ENCODE measurements at regions not wholly inside any gene's neighbourhood (a gene's known extent, or its start where the extent isn't known, plus 50 kb on each side); places are given as distances from the start of the nearest gene placed in this dataset.

DNA sequence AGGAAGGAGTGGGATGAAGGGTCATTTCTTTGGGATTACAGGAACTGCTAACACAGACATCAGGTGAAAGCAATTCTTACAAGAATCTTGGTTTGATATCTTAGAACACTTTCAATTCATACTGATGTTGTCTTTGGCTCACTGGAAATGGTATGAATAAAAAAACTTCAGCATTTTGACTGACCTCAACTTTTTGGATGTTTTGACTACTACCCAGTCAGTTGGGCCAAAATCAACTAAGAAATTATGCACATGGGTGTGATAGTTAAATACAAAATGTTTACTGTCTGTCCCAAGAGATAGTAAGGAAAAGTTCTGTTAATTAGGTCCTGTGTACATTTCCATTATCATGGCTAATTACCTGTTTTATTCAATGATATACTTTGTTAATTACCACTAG lies 165.5 kb upstream of the LRIG1 start:
- Histone ChIP-seq H3K79me1 (ENCODE audit: low read depth, low read length) (no peaks in the 10 kb centered on the region), H2AFZ (ENCODE audit: low read length) (no peak overlapping the region), H3K4ac (ENCODE audit: low read length) (no peak overlapping the region), H3K27me3 (ENCODE audit: control insufficient read depth in 3 of 3, insufficient read depth in 3 of 3, low read depth in 1 of 3, low read length in 3 of 3) (no peaks in the 10 kb centered on the region), H3K4me2 (ENCODE audit: insufficient read depth, low read length, poor library complexity, severe bottlenecking) (no peak overlapping the region), H2BK15ac (ENCODE audit: low read length) (no peak overlapping the region), H3K4me3 (ENCODE audit: low read length in 2 of 2) (no peak overlapping the region), H4K8ac (ENCODE audit: low read depth, low read length) (no peak overlapping the region), H3K14ac (ENCODE audit: low read length) (no peak overlapping the region), H3K9me3 (replicated peaks in 1 of 2; ENCODE audit: control insufficient read depth in 2 of 2, insufficient read depth in 1 of 2, low read depth in 1 of 2, low read length in 2 of 2) (peaks cover 0 to 1% of the 10 kb centered on the region in 2 donors), H2BK120ac (ENCODE audit: low read depth, low read length) (no peak overlapping the region), H3K27ac (replicated peaks; ENCODE audit: low read length) (no peak overlapping the region), H3K23ac (ENCODE audit: low read depth, low read length, poor library complexity) (no peak overlapping the region), H2AK5ac (ENCODE audit: low read depth, low read length) (no peak overlapping the region), H3K36me3 (replicated peaks in 1 of 2; ENCODE audit: control insufficient read depth in 2 of 2, insufficient read depth in 2 of 2, low read length in 2 of 2) (no peaks in the 10 kb centered on the region), H3K18ac (ENCODE audit: low read length) (no peak overlapping the region), H2BK12ac (ENCODE audit: low read length) (no peak overlapping the region), H2BK5ac (ENCODE audit: low read length) (no peak overlapping the region), H3K9ac (ENCODE audit: low read depth, low read length, poor library complexity) (no peak overlapping the region), H3K4me1 (ENCODE audit: control insufficient read depth in 2 of 2, insufficient read depth in 1 of 2, low read depth in 1 of 2, low read length in 2 of 2) (peaks cover 0 to 1% of the 10 kb centered on the region in 2 donors), H4K91ac (ENCODE audit: low read depth, low read length, poor library complexity) (no peak overlapping the region)
- DNase-seq (ENCODE audit: low spot score): no peak

DNA sequence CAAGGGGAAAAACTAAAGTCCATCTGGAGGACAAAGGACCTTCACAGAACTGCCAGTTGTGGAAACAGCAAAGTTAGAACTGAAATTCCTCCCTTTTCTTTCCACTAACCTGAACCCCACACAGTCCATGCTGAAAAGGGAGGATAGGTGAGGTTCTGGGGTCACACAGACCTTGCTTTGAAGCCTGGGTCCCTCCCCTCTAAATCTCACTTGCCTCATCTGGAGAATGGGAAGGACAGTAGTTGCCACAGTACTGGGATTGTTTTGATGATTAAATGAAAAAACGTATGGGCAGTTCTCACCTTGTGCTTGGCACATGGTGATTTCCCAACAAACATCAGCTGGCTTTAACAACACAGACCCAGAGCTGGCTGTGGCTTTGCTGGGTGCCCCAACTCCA lies 166.4 kb upstream of the LRIG1 start:
- no peak overlapping the region for H2BK120ac ChIP-seq (ENCODE audit: low read depth, low read length)
- no peak overlapping the region for H3K23ac ChIP-seq (ENCODE audit: low read depth, low read length, poor library complexity)
- no peak overlapping the region for H2AK5ac ChIP-seq (ENCODE audit: low read depth, low read length)
- no peaks in the 10 kb centered on the region for H3K36me3 ChIP-seq (replicated peaks in 1 of 2; ENCODE audit: control insufficient read depth in 2 of 2, insufficient read depth in 2 of 2, low read length in 2 of 2)
- H3K79me1 ChIP-seq (ENCODE audit: low read depth, low read length): no peaks in the 10 kb centered on the region
- H3K18ac ChIP-seq (ENCODE audit: low read length): no peak overlapping the region
- no peak overlapping the region for H3K4me2 ChIP-seq (ENCODE audit: insufficient read depth, low read length, poor library complexity, severe bottlenecking)
- no peak for DNase-seq (ENCODE audit: low spot score)
- H4K91ac ChIP-seq (ENCODE audit: low read depth, low read length, poor library complexity): no peak overlapping the region
- peaks cover 0 to 1% of the 10 kb centered on the region in 2 donors for H3K4me1 ChIP-seq (ENCODE audit: control insufficient read depth in 2 of 2, insufficient read depth in 1 of 2, low read depth in 1 of 2, low read length in 2 of 2)
- H3K4me3 ChIP-seq (ENCODE audit: low read length in 2 of 2): no peak overlapping the region
- H3K4ac ChIP-seq (ENCODE audit: low read length): no peak overlapping the region
- no peaks in the 10 kb centered on the region for H3K27me3 ChIP-seq (ENCODE audit: control insufficient read depth in 3 of 3, insufficient read depth in 3 of 3, low read depth in 1 of 3, low read length in 3 of 3)
- no peak overlapping the region for H2BK12ac ChIP-seq (ENCODE audit: low read length)
- no peak overlapping the region for H2AFZ ChIP-seq (ENCODE audit: low read length)
- no peak overlapping the region for H3K14ac ChIP-seq (ENCODE audit: low read length)
- H2BK15ac ChIP-seq (ENCODE audit: low read length): no peak overlapping the region
- no peak overlapping the region for H4K8ac ChIP-seq (ENCODE audit: low read depth, low read length)
- no peak overlapping the region for H3K27ac ChIP-seq (replicated peaks; ENCODE audit: low read length)
- peaks cover 0 to 1% of the 10 kb centered on the region in 2 donors for H3K9me3 ChIP-seq (replicated peaks in 1 of 2; ENCODE audit: control insufficient read depth in 2 of 2, insufficient read depth in 1 of 2, low read depth in 1 of 2, low read length in 2 of 2)
- H2BK5ac ChIP-seq (ENCODE audit: low read length): no peak overlapping the region
- H3K9ac ChIP-seq (ENCODE audit: low read depth, low read length, poor library complexity): no peak overlapping the region
- no CpG with 5 or more reads among the region's 1 CpG for WGBS, 2 donors (ENCODE audit: extremely low coverage in 2 of 2, insufficient read length in 2 of 2, insufficient replicate concordance in 1 of 2)

GRCh38 chr3:66671291-66671690 lies 170.5 kb upstream of the LRIG1 start:
- Histone ChIP-seq H4K8ac (ENCODE audit: low read depth, low read length) (no peak overlapping the region), H3K23ac (ENCODE audit: low read depth, low read length, poor library complexity) (no peak overlapping the region), H2BK15ac (ENCODE audit: low read length) (no peak overlapping the region), H2AK5ac (ENCODE audit: low read depth, low read length) (no peak overlapping the region), H3K27me3 (ENCODE audit: control insufficient read depth in 3 of 3, insufficient read depth in 3 of 3, low read depth in 1 of 3, low read length in 3 of 3) (no peaks in the 10 kb centered on the region), H3K4me3 (ENCODE audit: low read length in 2 of 2) (no peak overlapping the region), H3K4ac (ENCODE audit: low read length) (no peak overlapping the region), H3K14ac (ENCODE audit: low read length) (no peak overlapping the region), H3K4me1 (ENCODE audit: control insufficient read depth in 2 of 2, insufficient read depth in 1 of 2, low read depth in 1 of 2, low read length in 2 of 2) (peaks cover 0 to 4% of the 10 kb centered on the region in 2 donors), H3K4me2 (ENCODE audit: insufficient read depth, low read length, poor library complexity, severe bottlenecking) (no peak overlapping the region), H2BK120ac (ENCODE audit: low read depth, low read length) (no peak overlapping the region), H2AFZ (ENCODE audit: low read length) (no peak overlapping the region), H3K18ac (ENCODE audit: low read length) (no peak overlapping the region), H3K9me3 (replicated peaks in 1 of 2; ENCODE audit: control insufficient read depth in 2 of 2, insufficient read depth in 1 of 2, low read depth in 1 of 2, low read length in 2 of 2) (peaks cover 0 to 1% of the 10 kb centered on the region in 2 donors), H3K27ac (replicated peaks; ENCODE audit: low read length) (no peak overlapping the region), H2BK12ac (ENCODE audit: low read length) (no peak overlapping the region), H3K79me1 (ENCODE audit: low read depth, low read length) (no peaks in the 10 kb centered on the region), H3K9ac (ENCODE audit: low read depth, low read length, poor library complexity) (no peak overlapping the region), H4K91ac (ENCODE audit: low read depth, low read length, poor library complexity) (no peak overlapping the region), H3K36me3 (replicated peaks in 1 of 2; ENCODE audit: control insufficient read depth in 2 of 2, insufficient read depth in 2 of 2, low read length in 2 of 2) (no peaks in the 10 kb centered on the region), H2BK5ac (ENCODE audit: low read length) (no peak overlapping the region)
- no peak for DNase-seq (ENCODE audit: low spot score)
- no CpG with 5 or more reads among the region's 1 CpG for WGBS, 2 donors (ENCODE audit: extremely low coverage in 2 of 2, insufficient read length in 2 of 2, insufficient replicate concordance in 1 of 2)

- Histone ChIP-seq H4K91ac (ENCODE audit: low read depth, low read length, poor library complexity) (no peak overlapping the region), H2BK120ac (ENCODE audit: low read depth, low read length) (no peak overlapping the region), H3K14ac (ENCODE audit: low read length) (no peak overlapping the region), H3K9ac (ENCODE audit: low read depth, low read length, poor library complexity) (no peak overlapping the region), H3K18ac (ENCODE audit: low read length) (no peak overlapping the region), H3K27ac (replicated peaks; ENCODE audit: low read length) (no peak overlapping the region), H2BK15ac (ENCODE audit: low read length) (no peak overlapping the region), H3K27me3 (ENCODE audit: control insufficient read depth in 3 of 3, insufficient read depth in 3 of 3, low read depth in 1 of 3, low read length in 3 of 3) (no peaks in the 10 kb centered on the region), H3K4me1 (ENCODE audit: control insufficient read depth in 2 of 2, insufficient read depth in 1 of 2, low read depth in 1 of 2, low read length in 2 of 2) (peaks cover 0 to 2% of the 10 kb centered on the region in 2 donors), H3K79me1 (ENCODE audit: low read depth, low read length) (no peaks in the 10 kb centered on the region), H2BK5ac (ENCODE audit: low read length) (no peak overlapping the region), H3K4me2 (ENCODE audit: insufficient read depth, low read length, poor library complexity, severe bottlenecking) (no peak overlapping the region), H2AK5ac (ENCODE audit: low read depth, low read length) (no peak overlapping the region), H3K9me3 (replicated peaks in 1 of 2; ENCODE audit: control insufficient read depth in 2 of 2, insufficient read depth in 1 of 2, low read depth in 1 of 2, low read length in 2 of 2) (peaks cover 0 to 1% of the 10 kb centered on the region in 2 donors), H4K8ac (ENCODE audit: low read depth, low read length) (no peak overlapping the region), H3K36me3 (replicated peaks in 1 of 2; ENCODE audit: control insufficient read depth in 2 of 2, insufficient read depth in 2 of 2, low read length in 2 of 2) (no peaks in the 10 kb centered on the region), H3K23ac (ENCODE audit: low read depth, low read length, poor library complexity) (no peak overlapping the region), H3K4ac (ENCODE audit: low read length) (no peak overlapping the region), H2AFZ (ENCODE audit: low read length) (no peak overlapping the region), H2BK12ac (ENCODE audit: low read length) (no peak overlapping the region), H3K4me3 (ENCODE audit: low read length in 2 of 2) (no peak overlapping the region)
- DNase-seq (ENCODE audit: low spot score): no peak
These were observed 172.0 kb upstream of the LRIG1 start for GRCh38 chr3:66672830-66673229.

Data from neuronal stem cell (in vitro differentiated cells).